GM21528 (cell line): ENCODE measurements at regions not wholly inside any gene's neighbourhood (a gene's known extent, or its start where the extent isn't known, plus 50 kb on each side); places are given as distances from the start of the nearest gene placed in this dataset.
"Not testable (repeated sequence)": the region's sequence is repeated elsewhere in the genome, so short reads cannot be mapped to it uniquely, and the experiment has no call there.

Experiments used
- ATAC-seq: cut with Tn5 transposase; IDR thresholded peaks from one replicate; pipeline ENCODE4 v1.9.1; 2021; ENCODE audit warnings: mild to moderate bottlenecking, moderate library complexity; ENCODE audit not compliant: unreplicated experiment, low FRiP score

- ATAC-seq, result not testable (repeated sequence)
These were observed 55.2 kb downstream of the GOLGA8B start for GRCh38 chr15:34528055-34528754.

DNA sequence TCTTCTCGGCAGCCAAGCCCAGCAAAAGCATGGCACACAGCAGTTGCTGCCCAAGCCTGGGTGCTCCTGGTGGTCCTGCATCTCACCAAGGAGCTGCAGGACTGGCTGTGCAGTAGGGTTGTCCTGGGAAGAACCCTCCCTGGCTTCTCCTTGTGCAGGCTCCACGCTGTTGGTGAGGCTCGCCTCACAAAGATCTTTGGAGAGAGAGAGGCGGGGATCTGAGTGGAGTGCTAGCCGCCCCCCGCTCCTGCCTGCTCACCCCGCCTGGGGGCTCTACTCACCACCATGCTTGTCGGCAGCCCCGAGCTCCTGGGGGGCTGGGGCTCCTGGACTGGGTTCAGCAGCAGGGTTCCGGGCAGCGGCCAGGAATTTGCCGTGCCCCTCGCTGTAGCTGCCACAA is 55.8 kb downstream of the GOLGA8B start:
- not testable (repeated sequence) for ATAC-seq

- not testable (repeated sequence) for ATAC-seq
These were observed 59.6 kb downstream of the GOLGA8B start for GRCh38 chr15:34523849-34524248.

DNA sequence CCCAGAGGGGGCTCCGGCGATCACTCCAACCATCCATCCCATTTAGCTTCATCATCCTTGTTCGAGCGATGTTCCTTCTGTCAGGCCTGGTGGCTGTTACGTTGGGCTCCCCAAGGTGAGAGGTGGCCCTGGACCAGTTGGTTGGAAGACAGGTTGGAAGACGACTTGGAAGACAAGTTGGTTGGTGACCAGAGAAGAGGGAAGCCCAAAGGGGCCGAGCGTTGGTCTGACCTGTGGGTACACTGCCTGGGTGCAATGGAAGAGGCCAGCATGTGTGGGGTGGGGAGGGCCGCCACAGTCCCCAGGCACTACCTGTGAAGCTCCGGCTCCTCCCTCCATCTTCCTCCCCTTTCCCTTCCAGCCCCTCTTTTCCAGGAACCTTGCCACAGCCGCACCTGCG is 60.9 kb downstream of the GOLGA8B start:
- not testable (repeated sequence) for ATAC-seq

GRCh38 chr15:34521802-34522485 is 61.5 kb downstream of the GOLGA8B start:
- ATAC-seq, result not testable (repeated sequence)

DNA sequence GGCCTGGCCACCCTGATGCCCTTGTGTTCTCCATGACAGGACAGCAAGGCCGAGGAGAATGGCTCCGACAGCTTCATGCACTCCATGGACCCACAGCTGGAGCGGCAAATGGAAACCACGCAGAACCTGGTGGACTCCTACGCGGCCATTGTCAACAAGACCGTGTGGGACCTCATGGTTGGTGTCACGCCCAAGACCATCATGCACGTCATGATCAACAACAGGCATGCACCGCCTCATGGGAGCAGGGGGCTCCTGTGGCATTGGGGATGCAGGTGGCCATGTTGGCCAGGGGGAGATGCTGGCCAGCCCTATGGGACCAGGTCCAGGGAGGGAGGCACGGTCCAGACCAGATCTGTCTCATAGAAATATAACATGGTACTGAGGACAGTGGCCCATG is 62.9 kb downstream of the GOLGA8B start:
- ATAC-seq, result no peak

DNA sequence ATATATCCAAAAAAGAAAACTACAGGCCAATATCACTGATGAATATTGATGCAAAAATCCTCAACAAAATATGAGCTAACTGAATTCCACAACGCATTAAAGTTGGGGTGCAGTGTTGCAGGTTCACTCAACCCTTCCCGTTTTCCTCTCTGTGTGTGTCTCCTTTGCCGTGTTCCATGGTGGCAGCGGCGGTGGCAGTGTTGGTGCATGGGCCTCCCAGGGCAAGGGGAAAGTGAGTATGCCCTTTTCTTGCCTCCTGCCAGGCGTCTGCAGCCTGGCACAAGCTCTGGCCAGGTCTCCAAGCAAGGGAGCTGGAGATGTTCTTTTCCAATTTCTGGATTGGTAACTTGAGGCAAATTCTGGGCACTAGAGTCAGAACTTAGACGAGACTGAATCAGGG is 63.4 kb downstream of the GOLGA8B start:
- ATAC-seq, result not testable (repeated sequence)

GRCh38 chr15:34514251-34514670 is 69.2 kb downstream of the GOLGA8B start:
- peak; percentile 62 for ATAC-seq

DNA sequence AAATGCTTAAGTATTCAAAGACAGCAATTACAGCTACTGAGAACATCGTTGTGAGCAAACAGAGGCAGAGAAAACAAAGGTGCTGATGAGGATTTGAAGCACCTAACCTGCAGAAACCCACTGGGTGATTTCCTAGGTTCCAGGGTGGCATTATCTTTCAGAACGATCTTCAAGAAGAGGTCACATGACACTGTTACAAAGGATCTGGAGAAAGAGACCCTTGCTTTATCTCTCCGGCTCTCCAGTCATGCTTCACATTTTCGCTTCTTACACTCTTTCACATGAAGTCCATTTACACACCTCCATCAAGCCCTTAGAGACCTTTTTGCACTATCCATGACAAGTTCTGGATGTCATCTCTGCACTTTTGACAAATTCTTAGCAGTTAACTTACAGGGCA is 70.8 kb downstream of the GOLGA8B start:
- ATAC-seq, result no peak

DNA sequence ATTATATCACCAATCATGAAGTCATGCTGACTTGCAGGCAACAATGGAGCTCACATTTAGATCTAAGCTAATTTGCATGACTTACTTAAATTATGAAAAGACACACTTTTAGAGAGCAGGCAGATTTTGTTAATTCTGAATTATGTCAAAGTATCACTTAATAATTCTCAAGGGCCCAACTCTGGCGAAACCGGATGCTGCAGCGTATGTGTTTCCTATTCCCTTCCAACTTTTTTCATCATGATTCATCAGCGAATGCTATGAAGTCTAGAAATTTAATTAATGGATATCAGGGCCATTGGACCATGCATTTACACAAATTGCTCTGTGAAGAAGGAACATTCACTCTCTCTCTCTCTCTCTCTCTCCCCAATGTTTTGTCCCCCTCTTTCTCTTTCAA is 63.5 kb upstream of the GOLGA8A start:
- ATAC-seq, result no peak

GRCh38 chr15:34496207-34496995 is 58.8 kb upstream of the GOLGA8A start:
- ATAC-seq, result no peak

DNA sequence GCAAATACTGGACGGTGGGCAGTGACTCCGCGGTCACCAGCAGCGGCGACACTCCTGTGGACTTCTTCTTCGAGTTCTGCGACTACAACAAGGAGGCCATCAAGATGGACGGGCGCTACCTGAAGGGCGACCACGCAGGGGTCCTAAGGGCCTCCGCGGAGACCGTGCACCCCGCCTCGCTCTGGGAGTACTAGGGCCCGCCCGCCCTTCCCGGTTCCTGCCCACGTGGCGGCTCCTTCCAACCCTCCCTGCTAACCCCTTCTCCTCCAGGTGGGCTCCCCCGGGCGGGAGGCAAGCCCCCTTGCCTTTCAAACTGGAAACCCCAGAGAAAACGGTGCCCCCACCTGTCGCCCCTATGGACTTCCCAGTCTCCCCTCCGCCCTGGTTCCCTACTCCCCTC is 58.1 kb upstream of the GOLGA8A start:
- ATAC-seq, result not testable (repeated sequence)

- no peak for ATAC-seq
These were observed 56.4 kb upstream of the GOLGA8A start for GRCh38 chr15:34494084-34494399.

DNA sequence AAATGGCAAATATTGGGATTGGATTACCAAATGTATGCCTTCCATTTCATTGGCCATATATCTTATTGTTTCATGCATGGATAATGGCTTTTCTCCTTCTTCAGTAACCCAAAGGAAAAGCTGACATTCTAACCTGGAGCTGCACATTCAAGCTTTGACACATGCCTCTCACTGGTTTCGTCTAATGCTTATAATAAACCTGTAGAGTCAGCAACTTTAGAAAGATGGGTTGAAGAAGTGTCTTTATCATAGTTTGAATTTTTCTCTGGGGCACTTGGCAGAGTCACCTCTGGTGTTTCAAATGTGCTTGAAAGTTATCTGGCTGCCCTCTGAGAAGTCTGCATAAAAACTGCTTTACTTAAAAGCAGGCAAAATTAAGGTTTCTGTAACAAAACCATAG is 55.4 kb upstream of the GOLGA8A start:
- no peak for ATAC-seq

DNA sequence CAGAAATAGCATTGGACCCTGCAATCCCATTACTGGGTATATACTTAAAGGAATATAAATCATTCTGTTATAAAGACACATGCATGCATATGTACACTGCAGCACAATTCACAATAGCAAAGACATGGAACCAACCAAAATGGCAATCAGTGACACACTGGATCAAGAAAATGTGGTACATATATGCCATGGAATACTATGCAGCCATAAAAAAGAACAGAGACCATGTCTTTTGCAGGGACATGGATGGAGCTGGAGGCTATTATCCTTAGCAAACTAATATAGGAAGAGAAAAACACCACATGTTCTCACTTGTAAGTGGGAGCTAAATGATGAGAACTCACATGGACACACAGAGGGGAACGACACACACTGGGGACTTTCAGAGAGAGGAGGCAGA is 53.9 kb upstream of the GOLGA8A start:
- not testable (repeated sequence) for ATAC-seq

- ATAC-seq, result no peak
These were observed 53.0 kb upstream of the GOLGA8A start for GRCh38 chr15:34490417-34491193.

DNA sequence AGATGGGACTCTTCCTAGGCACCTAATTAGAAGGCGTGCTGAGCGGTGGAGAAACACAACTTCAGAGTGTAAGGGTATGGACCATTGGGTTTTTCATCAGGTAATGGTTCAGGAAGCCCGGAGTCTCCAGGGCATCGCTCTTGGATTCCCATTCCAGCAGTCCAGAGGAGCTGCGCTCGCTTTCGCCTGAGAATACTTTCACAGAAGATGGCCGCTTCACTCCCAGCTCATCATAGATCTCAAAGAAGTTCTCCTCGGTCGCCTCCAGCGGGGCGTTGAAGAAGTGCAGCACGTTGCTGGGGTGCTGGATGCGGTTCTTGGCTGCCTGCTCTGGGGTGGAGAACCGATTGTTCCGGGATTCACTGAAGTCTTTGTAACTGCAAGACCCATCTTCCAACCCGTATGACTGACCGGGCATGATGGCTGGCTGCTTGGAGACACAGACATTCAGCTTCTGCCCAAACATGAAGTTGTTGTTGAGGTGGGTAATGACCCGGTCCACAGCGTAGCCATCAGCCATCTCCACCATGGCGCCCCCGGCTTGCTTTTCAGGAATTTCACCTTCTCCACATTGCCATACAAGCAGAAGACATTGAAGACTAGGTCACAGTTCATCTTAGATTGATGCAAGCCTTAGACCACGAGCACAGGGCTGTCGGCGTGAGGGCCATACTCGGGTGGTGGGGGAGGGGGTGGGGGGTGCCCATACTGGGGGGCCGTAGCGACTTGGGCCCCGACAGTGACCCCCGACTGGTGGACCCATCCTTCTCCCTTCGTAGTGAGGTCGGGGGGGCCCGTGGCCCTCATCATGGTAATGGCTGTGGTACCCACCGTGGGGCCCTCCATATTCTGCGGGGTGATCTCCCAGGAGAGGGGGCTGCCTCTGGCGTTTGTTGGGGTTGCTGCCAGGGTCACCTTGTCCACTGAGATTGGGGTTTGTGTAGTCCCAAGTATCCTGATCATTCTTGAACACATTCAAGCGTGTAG is 51.7 kb upstream of the GOLGA8A start:
- ATAC-seq, result not testable (repeated sequence)
